ENCODE measurements at regions not wholly inside any gene's neighbourhood (a gene's known extent, or its start where the extent isn't known, plus 50 kb on each side); places are given as distances from the start of the nearest gene placed in this dataset.

GRCh38 chr4:66522244-66522643 is 852.0 kb upstream of the EPHA5 start:
- TF ChIP-seq CTCF (IDR thresholded peaks at IDR 0.05; ENCODE audit: insufficient read depth, low read depth, low read length) (no peak), EZH2 (IDR thresholded peaks at IDR 0.05; ENCODE audit: insufficient read depth, low read length) (no peak)

Measured in astrocyte (in vitro differentiated cells and primary cell).